Esophagus muscularis mucosa (tissue), 4 donors: ENCODE measurements at regions not wholly inside any gene's neighbourhood (a gene's known extent, or its start where the extent isn't known, plus 50 kb on each side); places are given as distances from the start of the nearest gene placed in this dataset.

Source experiments
- EP300 ChIP-seq: sonication (generic); formaldehyde crosslinking; IDR thresholded peaks from one replicate; pipeline ENCODE4 v1.6.1; 2017; ENCODE audit warnings: antibody characterized with exemption
- POLR2A ChIP-seq: fragments of 450-650 bp; IDR thresholded peaks from one replicate; pipeline ENCODE4 v1.6.1; 2017; ENCODE audit warnings: antibody characterized with exemption, moderate library complexity, mild to moderate bottlenecking, low read depth
- POLR2AphosphoS5 ChIP-seq, 2 donors: sonication (generic); formaldehyde crosslinking; IDR thresholded peaks; one replicate each; pipeline ENCODE4 v1.6.1; 2017; ENCODE audit warnings: antibody characterized with exemption in 2 of 2
- TF ChIP-seq, protein P1 (sequence below), 3 experiments: fragments of 200-600 bp in 2 of 3; fragments of 450-650 bp in 1 of 3; sonication (generic) in 2 of 3; IDR thresholded peaks; one replicate each; pipeline ENCODE4 v1.5.1; 2017 to 2019; ENCODE audit warnings: antibody characterized with exemption in 3 of 3, mild to moderate bottlenecking in 2 of 3, moderate library complexity in 1 of 3

DNA sequence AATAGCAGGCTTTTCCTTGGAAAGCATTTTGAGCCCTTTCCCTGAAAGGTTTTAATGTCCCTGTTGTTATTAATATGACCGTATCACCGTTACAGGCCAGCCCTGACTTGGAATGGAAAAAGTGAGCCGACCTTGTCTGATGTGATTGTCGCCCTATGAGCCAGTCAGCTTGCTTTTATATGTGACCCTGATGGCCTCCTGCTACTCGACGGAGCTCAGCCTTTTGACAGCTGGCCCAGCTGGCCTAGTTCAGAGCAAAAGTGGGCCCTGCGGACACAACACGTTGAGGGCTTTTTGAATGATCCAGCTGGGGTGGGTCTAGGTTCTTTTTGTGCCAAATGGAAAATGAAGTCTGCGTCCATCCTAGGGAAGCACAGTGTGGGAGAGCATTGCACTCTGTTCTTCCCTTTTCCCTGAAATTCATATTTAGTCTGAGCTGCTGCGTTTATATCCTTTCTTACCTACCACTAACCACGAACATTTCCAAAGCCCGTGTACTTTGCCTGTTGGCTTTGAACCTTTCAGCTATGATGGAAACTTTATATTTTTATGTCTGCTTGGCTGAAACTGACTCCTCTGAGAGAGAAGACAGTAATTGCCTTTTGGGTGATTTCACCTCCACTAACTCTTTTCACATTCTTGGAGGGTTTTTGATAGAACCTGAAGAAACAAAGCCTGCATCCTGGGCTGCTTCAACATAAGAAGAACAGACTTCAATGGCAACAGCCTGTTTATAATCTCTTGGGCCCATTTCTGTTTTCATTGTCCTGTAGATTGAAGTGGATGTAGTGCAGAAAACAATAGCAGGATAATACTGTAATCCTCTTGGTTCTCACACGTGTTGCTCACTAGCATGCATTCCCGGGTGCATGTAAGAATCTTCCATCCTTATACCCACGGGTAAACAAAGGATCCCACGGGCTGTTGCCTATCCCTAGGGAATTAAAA, 121.8 kb upstream of the HDGFL1 start:
- TF ChIP-seq, protein P1, sequence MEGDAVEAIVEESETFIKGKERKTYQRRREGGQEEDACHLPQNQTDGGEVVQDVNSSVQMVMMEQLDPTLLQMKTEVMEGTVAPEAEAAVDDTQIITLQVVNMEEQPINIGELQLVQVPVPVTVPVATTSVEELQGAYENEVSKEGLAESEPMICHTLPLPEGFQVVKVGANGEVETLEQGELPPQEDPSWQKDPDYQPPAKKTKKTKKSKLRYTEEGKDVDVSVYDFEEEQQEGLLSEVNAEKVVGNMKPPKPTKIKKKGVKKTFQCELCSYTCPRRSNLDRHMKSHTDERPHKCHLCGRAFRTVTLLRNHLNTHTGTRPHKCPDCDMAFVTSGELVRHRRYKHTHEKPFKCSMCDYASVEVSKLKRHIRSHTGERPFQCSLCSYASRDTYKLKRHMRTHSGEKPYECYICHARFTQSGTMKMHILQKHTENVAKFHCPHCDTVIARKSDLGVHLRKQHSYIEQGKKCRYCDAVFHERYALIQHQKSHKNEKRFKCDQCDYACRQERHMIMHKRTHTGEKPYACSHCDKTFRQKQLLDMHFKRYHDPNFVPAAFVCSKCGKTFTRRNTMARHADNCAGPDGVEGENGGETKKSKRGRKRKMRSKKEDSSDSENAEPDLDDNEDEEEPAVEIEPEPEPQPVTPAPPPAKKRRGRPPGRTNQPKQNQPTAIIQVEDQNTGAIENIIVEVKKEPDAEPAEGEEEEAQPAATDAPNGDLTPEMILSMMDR (IDR thresholded peaks at IDR 0.05): no peak
- TF ChIP-seq POLR2AphosphoS5 (IDR thresholded peaks at IDR 0.05) (no peak), POLR2A (no peak), EP300 (no peak)
